Trophoblast cell (in vitro differentiated cells and primary cell): ENCODE measurements at regions not wholly inside any gene's neighbourhood (a gene's known extent, or its start where the extent isn't known, plus 50 kb on each side); places are given as distances from the start of the nearest gene placed in this dataset.
"Not testable (repeated sequence)": the region's sequence is repeated elsewhere in the genome, so short reads cannot be mapped to it uniquely, and the experiment has no call there.

ENCODE experiments used
- DNase-seq, 2 donors: peaks; one replicate each; pipeline ENCODE4 v3.0.0-alpha.2; 2016
- H2AFZ ChIP-seq: 2 replicates; pipeline ENCODE4 v1.6.1; 2013; ENCODE audit warnings: low read length, moderate library complexity, mild to moderate bottlenecking; ENCODE audit not compliant: insufficient read depth, poor library complexity
- H2AK5ac ChIP-seq: 2 replicates; pipeline ENCODE4 v1.6.1; 2013; ENCODE audit warnings: mild to moderate bottlenecking, low read length
- H2BK120ac ChIP-seq: 2 replicates; pipeline ENCODE4 v1.6.1; 2013; ENCODE audit warnings: low read length, mild to moderate bottlenecking, moderate library complexity; ENCODE audit not compliant: insufficient read depth, poor library complexity
- H2BK12ac ChIP-seq: 2 replicates; pipeline ENCODE4 v1.6.1; 2013; ENCODE audit warnings: mild to moderate bottlenecking, low read length, moderate library complexity
- H2BK5ac ChIP-seq: 2 replicates; pipeline ENCODE4 v1.6.1; 2013; ENCODE audit warnings: low read length, low read depth, moderate library complexity, mild to moderate bottlenecking; ENCODE audit not compliant: poor library complexity
- H3K14ac ChIP-seq: 2 replicates; pipeline ENCODE4 v1.6.1; 2013; ENCODE audit warnings: mild to moderate bottlenecking, low read length
- H3K18ac ChIP-seq: 2 replicates; pipeline ENCODE4 v1.6.1; 2013; ENCODE audit warnings: mild to moderate bottlenecking, low read length
- H3K23ac ChIP-seq: 2 replicates; pipeline ENCODE4 v1.6.1; 2013; ENCODE audit warnings: low read length
- H3K27ac ChIP-seq: 2 replicates; pipeline ENCODE4 v1.5.1; 2013; ENCODE audit warnings: low read depth, mild to moderate bottlenecking, inconsistent platforms, low read length, moderate library complexity
- H3K27me3 ChIP-seq: 2 replicates; pipeline ENCODE4 v1.6.1; 2013; ENCODE audit warnings: inconsistent platforms, mild to moderate bottlenecking, low read length, moderate library complexity; ENCODE audit not compliant: insufficient read depth
- H3K36me3 ChIP-seq, 2 experiments: 1 replicate in 1 of 2; 2 replicates in 1 of 2; pipeline ENCODE4 v1.6.1; 2013; ENCODE audit warnings: low read length in 2 of 2, mild to moderate bottlenecking in 2 of 2, moderate library complexity in 1 of 2; ENCODE audit not compliant: insufficient read depth in 2 of 2, control insufficient read depth in 1 of 2
- H3K4ac ChIP-seq: 2 replicates; pipeline ENCODE4 v1.6.1; 2013; ENCODE audit warnings: low read depth, mild to moderate bottlenecking, low read length, moderate library complexity
- H3K4me1 ChIP-seq, 2 experiments: 1 replicate in 1 of 2; 2 replicates in 1 of 2; pipeline ENCODE4 v1.6.1; 2013; ENCODE audit warnings: low read length in 2 of 2, mild to moderate bottlenecking in 2 of 2, moderate library complexity in 1 of 2; ENCODE audit not compliant: insufficient read depth in 2 of 2, control insufficient read depth in 1 of 2
- H3K4me2 ChIP-seq: 2 replicates; pipeline ENCODE4 v1.6.1; 2013; ENCODE audit warnings: inconsistent platforms, mild to moderate bottlenecking, low read length, moderate library complexity
- H3K4me3 ChIP-seq: 2 replicates; pipeline ENCODE4 v1.5.1; 2013; ENCODE audit warnings: mild to moderate bottlenecking, low read depth, low read length, inconsistent platforms
- H3K79me1 ChIP-seq: one replicate; pipeline ENCODE4 v1.6.1; 2013; ENCODE audit warnings: low read length
- H3K79me2 ChIP-seq: 2 replicates; pipeline ENCODE4 v1.6.1; 2013; ENCODE audit warnings: low read length, mild to moderate bottlenecking; ENCODE audit not compliant: control insufficient read depth, insufficient read depth, poor library complexity
- H3K9ac ChIP-seq: 2 replicates; pipeline ENCODE4 v1.6.1; 2013; ENCODE audit warnings: mild to moderate bottlenecking, low read length
- H3K9me3 ChIP-seq: 2 replicates; pipeline ENCODE4 v1.6.1; 2013; ENCODE audit warnings: low read depth, mild to moderate bottlenecking, control low read depth, inconsistent platforms, low read length; ENCODE audit not compliant: insufficient read depth
- H4K12ac ChIP-seq: 2 replicates; pipeline ENCODE4 v1.6.1; 2013; ENCODE audit warnings: low read depth, mild to moderate bottlenecking, low read length, moderate library complexity
- H4K8ac ChIP-seq: 2 replicates; pipeline ENCODE4 v1.6.1; 2013; ENCODE audit warnings: low read depth, mild to moderate bottlenecking, low read length, moderate library complexity
- H4K91ac ChIP-seq: one replicate; pipeline ENCODE4 v1.6.1; 2013; ENCODE audit warnings: low read depth, mild to moderate bottlenecking, low read length, moderate library complexity
- WGBS: extraction: QIAGEN DNeasy Blood & Tissue Kit; methylation state at CpG from one replicate; pipeline ENCODE4 v1.1.7; 2013; ENCODE audit warnings: missing lambda C conversion rate; ENCODE audit not compliant: insufficient read length, insufficient coverage; ENCODE audit errors: extremely low coverage; 5-methylcytosine and 5-hydroxymethylcytosine counted together

- H2AFZ ChIP-seq, H3K27me3 ChIP-seq, H2AK5ac ChIP-seq, H3K4ac ChIP-seq, H3K79me2 ChIP-seq, DNase-seq, H4K91ac ChIP-seq, H3K4me2 ChIP-seq, H2BK12ac ChIP-seq, H3K18ac ChIP-seq, H3K79me1 ChIP-seq, H4K12ac ChIP-seq, H3K14ac ChIP-seq, H2BK5ac ChIP-seq, H3K4me1 ChIP-seq, H3K36me3 ChIP-seq, H3K4me3 ChIP-seq, H3K27ac ChIP-seq, H3K23ac ChIP-seq, H4K8ac ChIP-seq, H3K9ac ChIP-seq, H2BK120ac ChIP-seq: not testable (repeated sequence)
- peaks cover 16% of the 10 kb centered on the region for H3K9me3 ChIP-seq
- no CpG with 5 or more reads among the region's 44 CpGs for WGBS
Measured at GRCh38 chrY:11107127-11107918, 1579.6 kb downstream of the TSPY10 start.

DNA sequence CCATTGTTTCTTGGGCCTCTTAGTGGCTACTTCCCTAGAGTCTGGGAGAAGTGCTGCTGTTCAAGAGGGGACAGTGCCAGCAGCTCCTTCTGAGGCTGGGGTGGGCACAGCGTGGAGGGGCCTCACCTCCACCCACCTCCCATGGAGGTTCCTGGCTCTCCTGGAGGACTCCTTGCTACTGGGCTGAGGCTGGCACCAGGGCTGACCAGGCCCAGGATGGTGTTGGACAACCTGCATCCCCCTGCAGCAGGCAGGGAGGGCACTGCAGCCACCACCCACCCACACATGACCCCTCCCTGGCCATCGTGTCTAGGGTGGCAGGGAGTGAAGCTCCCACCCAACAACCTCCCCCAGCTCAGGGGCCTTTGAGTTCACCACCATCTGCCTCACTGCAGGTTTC is 1549.3 kb upstream of the USP9Y start:
- H3K79me1 ChIP-seq, H4K12ac ChIP-seq, H2AFZ ChIP-seq, H4K91ac ChIP-seq, H3K14ac ChIP-seq, H2BK12ac ChIP-seq, H3K27ac ChIP-seq, H2BK5ac ChIP-seq, H3K4me3 ChIP-seq, H2BK120ac ChIP-seq, H3K4ac ChIP-seq, H3K36me3 ChIP-seq, H2AK5ac ChIP-seq, H3K27me3 ChIP-seq, H3K23ac ChIP-seq, H3K79me2 ChIP-seq, H3K18ac ChIP-seq, H3K9ac ChIP-seq, H3K4me1 ChIP-seq, H3K4me2 ChIP-seq, H4K8ac ChIP-seq, DNase-seq: not testable (repeated sequence)
- no CpG with 5 or more reads among the region's 2 CpGs for WGBS
- peaks cover 18% of the 10 kb centered on the region for H3K9me3 ChIP-seq

DNA sequence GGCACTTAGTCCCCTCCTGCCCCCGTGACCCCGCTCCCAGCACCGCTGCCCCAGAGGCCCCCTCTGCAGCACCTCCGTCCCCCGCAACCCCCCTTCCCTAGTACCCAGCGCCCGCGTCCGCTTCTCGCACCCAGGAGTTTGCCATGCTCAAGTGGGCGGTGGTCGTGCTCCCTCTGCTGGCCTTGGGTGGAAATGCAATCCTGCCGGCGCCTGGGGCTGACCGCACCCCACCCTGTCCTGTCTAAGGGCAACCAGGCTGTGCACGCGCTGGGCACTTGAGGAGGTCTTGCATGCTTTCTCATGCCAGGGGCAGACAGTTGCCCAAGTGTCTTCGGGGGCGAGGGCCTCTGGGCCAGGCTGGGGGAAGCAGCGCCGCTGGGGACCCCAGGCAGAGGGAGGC is 1544.9 kb upstream of the USP9Y start:
- H3K14ac ChIP-seq, H3K79me2 ChIP-seq, H3K4ac ChIP-seq, H3K79me1 ChIP-seq, H3K18ac ChIP-seq, H3K27ac ChIP-seq, H3K4me2 ChIP-seq, H3K9ac ChIP-seq, H3K23ac ChIP-seq, H2AK5ac ChIP-seq, H4K91ac ChIP-seq, H3K4me1 ChIP-seq, H4K12ac ChIP-seq, H3K4me3 ChIP-seq, H2BK120ac ChIP-seq, DNase-seq, H2BK5ac ChIP-seq, H4K8ac ChIP-seq, H2BK12ac ChIP-seq, H3K36me3 ChIP-seq, H2AFZ ChIP-seq, H3K27me3 ChIP-seq: not testable (repeated sequence)
- no CpG with 5 or more reads among the region's 21 CpGs for WGBS
- peaks cover 27% of the 10 kb centered on the region for H3K9me3 ChIP-seq

- H2AFZ ChIP-seq, H2AK5ac ChIP-seq, DNase-seq, H3K27ac ChIP-seq, H4K91ac ChIP-seq, H2BK5ac ChIP-seq, H3K27me3 ChIP-seq, H3K79me1 ChIP-seq, H2BK120ac ChIP-seq, H3K23ac ChIP-seq, H3K4me3 ChIP-seq, H2BK12ac ChIP-seq, H3K79me2 ChIP-seq, H3K9ac ChIP-seq, H3K4me2 ChIP-seq, H3K18ac ChIP-seq, H4K8ac ChIP-seq, H3K4me1 ChIP-seq, H3K14ac ChIP-seq, H3K4ac ChIP-seq, H4K12ac ChIP-seq, H3K36me3 ChIP-seq: not testable (repeated sequence)
- no CpG with 5 or more reads among the region's 11 CpGs for WGBS
- peaks cover 27% of the 10 kb centered on the region for H3K9me3 ChIP-seq
Measured at GRCh38 chrY:11156846-11157245, 1544.2 kb upstream of the USP9Y start.
